ENCODE measurements at regions not wholly inside any gene's neighbourhood (a gene's known extent, or its start where the extent isn't known, plus 50 kb on each side); places are given as distances from the start of the nearest gene placed in this dataset.

DNA sequence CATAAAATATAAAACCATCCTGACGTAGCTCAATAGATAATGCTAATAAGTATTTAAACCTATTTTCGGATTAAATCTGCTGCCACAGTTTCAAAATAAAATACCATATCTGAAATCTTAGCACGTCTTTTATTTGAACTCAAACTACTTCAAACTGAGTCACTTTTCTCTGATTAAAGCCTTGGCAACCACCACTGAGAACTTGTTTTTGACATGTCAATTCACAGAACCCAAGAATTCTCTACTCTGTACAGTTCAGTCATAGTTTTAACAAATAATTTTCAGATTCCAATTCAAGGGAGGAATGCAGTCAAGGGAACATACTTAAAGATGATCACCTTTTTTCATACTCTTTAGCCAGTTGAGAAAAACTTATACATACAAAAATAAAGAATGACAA lies 643.2 kb downstream of the KCNT2 start:
- no peak for TF ChIP-seq EZH2 (IDR thresholded peaks at IDR 0.05)
- TF ChIP-seq CTCF (IDR thresholded peaks at IDR 0.05 in 2 of 3, conservative IDR thresholded peaks at IDR 0.05 in 1 of 3; ENCODE audit: borderline replicate concordance in 1 of 3, insufficient read depth in 1 of 3, low read depth in 2 of 3, low read length in 2 of 3), result no peak
- TF ChIP-seq POLR2A (IDR thresholded peaks at IDR 0.05; ENCODE audit: borderline replicate concordance, extremely low read depth, insufficient read depth, insufficient read length), result no peak
- TF ChIP-seq POLR2AphosphoS5 (IDR thresholded peaks at IDR 0.05; ENCODE audit: low read depth, low read length), result no peak
- TF ChIP-seq SIN3A (IDR thresholded peaks at IDR 0.05; ENCODE audit: low read depth), result no peak
- TF ChIP-seq ZFX (IDR thresholded peaks at IDR 0.05), result no peak
- TF ChIP-seq ZNF274 (IDR thresholded peaks at IDR 0.05; ENCODE audit: low read depth, low read length), result no peak

Measured in HCT116 (cell line).